WTC11 (cell line): ENCODE measurements at regions not wholly inside any gene's neighbourhood (a gene's known extent, or its start where the extent isn't known, plus 50 kb on each side); places are given as distances from the start of the nearest gene placed in this dataset.

ENCODE experiments used
- ESRRA ChIP-seq: sonication (generic); formaldehyde crosslinking; IDR thresholded peaks from 2 replicates; pipeline ENCODE4 v1.8.1; 2022; ENCODE audit warnings: mild to moderate bottlenecking, missing genetic modification reagents, borderline replicate concordance
- TF ChIP-seq, protein P1 (sequence below): fragments of 200-600 bp; IDR thresholded peaks from 2 replicates; pipeline ENCODE4 v1.8.0; 2022; ENCODE audit warnings: antibody characterized with exemption
- TF ChIP-seq, protein P2 (sequence below): sonication (generic); formaldehyde crosslinking; IDR thresholded peaks from 2 replicates; pipeline ENCODE4 v1.8.0; 2022; ENCODE audit warnings: mild to moderate bottlenecking, missing genetic modification reagents

DNA sequence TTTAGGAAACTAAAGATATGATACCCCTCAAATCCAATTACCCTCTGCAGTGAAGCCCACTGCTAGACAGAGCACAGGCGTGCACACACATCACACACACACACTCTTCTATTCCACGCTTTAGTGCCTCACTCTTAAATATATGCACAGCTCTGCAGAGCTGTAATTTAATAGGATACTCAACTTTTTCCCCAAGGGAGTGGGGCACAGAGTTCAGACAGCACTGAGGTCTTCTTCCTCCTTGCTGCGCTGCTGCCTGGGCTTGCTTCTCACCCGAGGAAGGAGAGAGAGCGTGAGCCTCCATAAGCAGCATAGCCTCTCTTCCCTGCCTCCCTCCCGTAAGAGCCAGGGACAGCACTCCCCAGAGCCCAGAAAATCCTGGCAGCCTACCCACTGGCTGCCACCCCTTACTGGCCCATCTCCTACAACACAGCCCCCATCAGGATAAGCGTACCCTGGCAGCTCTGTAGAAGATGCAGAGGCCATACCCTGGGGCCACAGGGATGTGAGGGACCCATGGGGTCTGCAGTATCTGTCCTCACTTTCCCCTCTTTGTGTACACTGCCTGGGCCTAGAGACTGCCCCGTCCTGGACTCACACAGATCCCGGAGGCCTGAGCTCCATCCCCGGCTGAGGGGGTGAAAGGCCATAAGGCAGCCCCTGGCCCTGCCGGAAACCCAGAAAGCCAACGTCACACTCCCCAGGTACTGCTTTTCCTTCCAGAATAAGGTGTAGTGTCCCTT lies 102.1 kb downstream of the C5orf15 start:
- TF ChIP-seq, protein P1, sequence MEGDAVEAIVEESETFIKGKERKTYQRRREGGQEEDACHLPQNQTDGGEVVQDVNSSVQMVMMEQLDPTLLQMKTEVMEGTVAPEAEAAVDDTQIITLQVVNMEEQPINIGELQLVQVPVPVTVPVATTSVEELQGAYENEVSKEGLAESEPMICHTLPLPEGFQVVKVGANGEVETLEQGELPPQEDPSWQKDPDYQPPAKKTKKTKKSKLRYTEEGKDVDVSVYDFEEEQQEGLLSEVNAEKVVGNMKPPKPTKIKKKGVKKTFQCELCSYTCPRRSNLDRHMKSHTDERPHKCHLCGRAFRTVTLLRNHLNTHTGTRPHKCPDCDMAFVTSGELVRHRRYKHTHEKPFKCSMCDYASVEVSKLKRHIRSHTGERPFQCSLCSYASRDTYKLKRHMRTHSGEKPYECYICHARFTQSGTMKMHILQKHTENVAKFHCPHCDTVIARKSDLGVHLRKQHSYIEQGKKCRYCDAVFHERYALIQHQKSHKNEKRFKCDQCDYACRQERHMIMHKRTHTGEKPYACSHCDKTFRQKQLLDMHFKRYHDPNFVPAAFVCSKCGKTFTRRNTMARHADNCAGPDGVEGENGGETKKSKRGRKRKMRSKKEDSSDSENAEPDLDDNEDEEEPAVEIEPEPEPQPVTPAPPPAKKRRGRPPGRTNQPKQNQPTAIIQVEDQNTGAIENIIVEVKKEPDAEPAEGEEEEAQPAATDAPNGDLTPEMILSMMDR: no peak
- TF ChIP-seq ESRRA: no peak
- TF ChIP-seq, protein P2, sequence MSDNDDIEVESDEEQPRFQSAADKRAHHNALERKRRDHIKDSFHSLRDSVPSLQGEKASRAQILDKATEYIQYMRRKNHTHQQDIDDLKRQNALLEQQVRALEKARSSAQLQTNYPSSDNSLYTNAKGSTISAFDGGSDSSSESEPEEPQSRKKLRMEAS (CRISPR knock-in tag): no peak
